ENCODE measurements at regions not wholly inside any gene's neighbourhood (a gene's known extent, or its start where the extent isn't known, plus 50 kb on each side); places are given as distances from the start of the nearest gene placed in this dataset.

DNA sequence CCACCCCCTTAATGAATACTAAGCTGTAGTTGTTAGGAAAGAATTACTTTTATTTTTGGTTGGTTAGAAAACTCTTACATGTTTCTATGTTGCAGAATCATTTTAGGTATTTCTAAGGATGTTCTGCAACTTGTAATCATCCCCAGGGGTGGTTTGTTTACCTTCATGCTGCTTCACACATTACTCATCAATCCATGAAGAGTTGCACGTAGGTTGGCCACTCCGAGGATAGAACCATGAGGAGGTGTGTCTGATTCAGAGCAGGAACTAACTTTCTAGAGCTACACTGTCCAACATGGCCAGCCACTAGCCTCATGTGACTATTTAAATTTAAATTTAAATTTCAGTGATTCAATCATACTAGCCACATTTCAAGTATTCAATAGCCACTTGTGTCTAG lies 127.2 kb upstream of the FRMPD4 start:
- H3K27me3 Mint-ChIP-seq (ENCODE audit: low read depth), result no peaks in the 10 kb centered on the region; the same call in 1 of the 2 replicates

DNA sequence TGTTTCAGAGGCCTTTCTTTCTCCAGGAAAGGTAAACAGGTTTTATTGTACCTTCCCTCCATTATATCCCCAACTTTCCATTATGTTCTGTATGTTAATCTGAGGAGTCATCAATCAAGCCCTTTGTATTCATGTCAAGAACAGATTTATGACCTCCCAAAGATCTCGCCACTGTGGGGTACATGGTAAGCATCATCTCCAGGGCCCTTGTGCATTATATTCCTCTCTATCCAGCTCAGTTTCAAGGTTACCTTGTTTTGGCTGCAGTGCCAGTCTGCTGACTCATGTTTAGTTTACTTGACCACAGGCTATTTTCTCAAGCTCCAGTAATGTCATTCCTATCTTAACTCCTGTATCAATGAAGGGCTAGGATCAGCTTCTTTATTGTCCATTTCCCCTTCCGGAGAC lies 125.1 kb upstream of the FRMPD4 start:
- no peak overlapping the region for H3K4me3 Mint-ChIP-seq
- no peaks in the 10 kb centered on the region for H3K9me3 Mint-ChIP-seq
- ChIA-PET CTCF (no interaction called here), POLR2A (no interaction called here)
- no peaks in the 10 kb centered on the region; the same call in 1 of the 2 replicates for H3K27me3 Mint-ChIP-seq (ENCODE audit: low read depth)
- DNase-seq (ENCODE audit: low spot score), result no peak
- no peak overlapping the region for H3K27ac Mint-ChIP-seq
- H3K4me1 Mint-ChIP-seq, result no peaks in the 10 kb centered on the region
- ATAC-seq, result no peak
- H3K36me3 Mint-ChIP-seq, result no peaks in the 10 kb centered on the region
- TF ChIP-seq ZNF317 (CRISPR knock-in tag; IDR thresholded peaks at IDR 0.05; ENCODE audit: borderline replicate concordance, low read depth), result no peak
- no peak for TF ChIP-seq MYBL2 (CRISPR knock-in tag; IDR thresholded peaks at IDR 0.05)
- TF ChIP-seq TCF7 (CRISPR knock-in tag; IDR thresholded peaks at IDR 0.05; ENCODE audit: low read depth), result no peak
- TF ChIP-seq ATF1 (CRISPR knock-in tag; IDR thresholded peaks at IDR 0.05), result no peak
- TF ChIP-seq NFATC4 (CRISPR knock-in tag; IDR thresholded peaks at IDR 0.05), result no peak
- no peak for TF ChIP-seq ZNF219 (CRISPR knock-in tag; IDR thresholded peaks at IDR 0.05; ENCODE audit: borderline replicate concordance)
- TF ChIP-seq, protein P1, sequence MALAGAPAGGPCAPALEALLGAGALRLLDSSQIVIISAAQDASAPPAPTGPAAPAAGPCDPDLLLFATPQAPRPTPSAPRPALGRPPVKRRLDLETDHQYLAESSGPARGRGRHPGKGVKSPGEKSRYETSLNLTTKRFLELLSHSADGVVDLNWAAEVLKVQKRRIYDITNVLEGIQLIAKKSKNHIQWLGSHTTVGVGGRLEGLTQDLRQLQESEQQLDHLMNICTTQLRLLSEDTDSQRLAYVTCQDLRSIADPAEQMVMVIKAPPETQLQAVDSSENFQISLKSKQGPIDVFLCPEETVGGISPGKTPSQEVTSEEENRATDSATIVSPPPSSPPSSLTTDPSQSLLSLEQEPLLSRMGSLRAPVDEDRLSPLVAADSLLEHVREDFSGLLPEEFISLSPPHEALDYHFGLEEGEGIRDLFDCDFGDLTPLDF (CRISPR knock-in tag; IDR thresholded peaks at IDR 0.05), result no peak
- TF ChIP-seq, protein P2, sequence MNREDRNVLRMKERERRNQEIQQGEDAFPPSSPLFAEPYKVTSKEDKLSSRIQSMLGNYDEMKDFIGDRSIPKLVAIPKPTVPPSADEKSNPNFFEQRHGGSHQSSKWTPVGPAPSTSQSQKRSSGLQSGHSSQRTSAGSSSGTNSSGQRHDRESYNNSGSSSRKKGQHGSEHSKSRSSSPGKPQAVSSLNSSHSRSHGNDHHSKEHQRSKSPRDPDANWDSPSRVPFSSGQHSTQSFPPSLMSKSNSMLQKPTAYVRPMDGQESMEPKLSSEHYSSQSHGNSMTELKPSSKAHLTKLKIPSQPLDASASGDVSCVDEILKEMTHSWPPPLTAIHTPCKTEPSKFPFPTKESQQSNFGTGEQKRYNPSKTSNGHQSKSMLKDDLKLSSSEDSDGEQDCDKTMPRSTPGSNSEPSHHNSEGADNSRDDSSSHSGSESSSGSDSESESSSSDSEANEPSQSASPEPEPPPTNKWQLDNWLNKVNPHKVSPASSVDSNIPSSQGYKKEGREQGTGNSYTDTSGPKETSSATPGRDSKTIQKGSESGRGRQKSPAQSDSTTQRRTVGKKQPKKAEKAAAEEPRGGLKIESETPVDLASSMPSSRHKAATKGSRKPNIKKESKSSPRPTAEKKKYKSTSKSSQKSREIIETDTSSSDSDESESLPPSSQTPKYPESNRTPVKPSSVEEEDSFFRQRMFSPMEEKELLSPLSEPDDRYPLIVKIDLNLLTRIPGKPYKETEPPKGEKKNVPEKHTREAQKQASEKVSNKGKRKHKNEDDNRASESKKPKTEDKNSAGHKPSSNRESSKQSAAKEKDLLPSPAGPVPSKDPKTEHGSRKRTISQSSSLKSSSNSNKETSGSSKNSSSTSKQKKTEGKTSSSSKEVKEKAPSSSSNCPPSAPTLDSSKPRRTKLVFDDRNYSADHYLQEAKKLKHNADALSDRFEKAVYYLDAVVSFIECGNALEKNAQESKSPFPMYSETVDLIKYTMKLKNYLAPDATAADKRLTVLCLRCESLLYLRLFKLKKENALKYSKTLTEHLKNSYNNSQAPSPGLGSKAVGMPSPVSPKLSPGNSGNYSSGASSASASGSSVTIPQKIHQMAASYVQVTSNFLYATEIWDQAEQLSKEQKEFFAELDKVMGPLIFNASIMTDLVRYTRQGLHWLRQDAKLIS (CRISPR knock-in tag; IDR thresholded peaks at IDR 0.05; ENCODE audit: borderline replicate concordance), result no peak

More for the DNA sequence above, 127.2 kb upstream of the FRMPD4 start:
- ChIA-PET POLR2A (no interaction called here), CTCF (no interaction called here)
- DNase-seq (ENCODE audit: low spot score), result no peak
- TF ChIP-seq NFYB (CRISPR knock-in tag; conservative IDR thresholded peaks at IDR 0.05; ENCODE audit: low read depth) (no peak), JAZF1 (CRISPR knock-in tag; IDR thresholded peaks at IDR 0.05) (no peak), ZNF263 (CRISPR knock-in tag; IDR thresholded peaks at IDR 0.05; ENCODE audit: low read depth) (no peak), SP1 (CRISPR knock-in tag; conservative IDR thresholded peaks at IDR 0.05) (no peak)
- TF ChIP-seq, protein P3, sequence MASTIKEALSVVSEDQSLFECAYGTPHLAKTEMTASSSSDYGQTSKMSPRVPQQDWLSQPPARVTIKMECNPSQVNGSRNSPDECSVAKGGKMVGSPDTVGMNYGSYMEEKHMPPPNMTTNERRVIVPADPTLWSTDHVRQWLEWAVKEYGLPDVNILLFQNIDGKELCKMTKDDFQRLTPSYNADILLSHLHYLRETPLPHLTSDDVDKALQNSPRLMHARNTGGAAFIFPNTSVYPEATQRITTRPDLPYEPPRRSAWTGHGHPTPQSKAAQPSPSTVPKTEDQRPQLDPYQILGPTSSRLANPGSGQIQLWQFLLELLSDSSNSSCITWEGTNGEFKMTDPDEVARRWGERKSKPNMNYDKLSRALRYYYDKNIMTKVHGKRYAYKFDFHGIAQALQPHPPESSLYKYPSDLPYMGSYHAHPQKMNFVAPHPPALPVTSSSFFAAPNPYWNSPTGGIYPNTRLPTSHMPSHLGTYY (CRISPR knock-in tag; IDR thresholded peaks at IDR 0.05), result no peak
- TF ChIP-seq, protein P4, sequence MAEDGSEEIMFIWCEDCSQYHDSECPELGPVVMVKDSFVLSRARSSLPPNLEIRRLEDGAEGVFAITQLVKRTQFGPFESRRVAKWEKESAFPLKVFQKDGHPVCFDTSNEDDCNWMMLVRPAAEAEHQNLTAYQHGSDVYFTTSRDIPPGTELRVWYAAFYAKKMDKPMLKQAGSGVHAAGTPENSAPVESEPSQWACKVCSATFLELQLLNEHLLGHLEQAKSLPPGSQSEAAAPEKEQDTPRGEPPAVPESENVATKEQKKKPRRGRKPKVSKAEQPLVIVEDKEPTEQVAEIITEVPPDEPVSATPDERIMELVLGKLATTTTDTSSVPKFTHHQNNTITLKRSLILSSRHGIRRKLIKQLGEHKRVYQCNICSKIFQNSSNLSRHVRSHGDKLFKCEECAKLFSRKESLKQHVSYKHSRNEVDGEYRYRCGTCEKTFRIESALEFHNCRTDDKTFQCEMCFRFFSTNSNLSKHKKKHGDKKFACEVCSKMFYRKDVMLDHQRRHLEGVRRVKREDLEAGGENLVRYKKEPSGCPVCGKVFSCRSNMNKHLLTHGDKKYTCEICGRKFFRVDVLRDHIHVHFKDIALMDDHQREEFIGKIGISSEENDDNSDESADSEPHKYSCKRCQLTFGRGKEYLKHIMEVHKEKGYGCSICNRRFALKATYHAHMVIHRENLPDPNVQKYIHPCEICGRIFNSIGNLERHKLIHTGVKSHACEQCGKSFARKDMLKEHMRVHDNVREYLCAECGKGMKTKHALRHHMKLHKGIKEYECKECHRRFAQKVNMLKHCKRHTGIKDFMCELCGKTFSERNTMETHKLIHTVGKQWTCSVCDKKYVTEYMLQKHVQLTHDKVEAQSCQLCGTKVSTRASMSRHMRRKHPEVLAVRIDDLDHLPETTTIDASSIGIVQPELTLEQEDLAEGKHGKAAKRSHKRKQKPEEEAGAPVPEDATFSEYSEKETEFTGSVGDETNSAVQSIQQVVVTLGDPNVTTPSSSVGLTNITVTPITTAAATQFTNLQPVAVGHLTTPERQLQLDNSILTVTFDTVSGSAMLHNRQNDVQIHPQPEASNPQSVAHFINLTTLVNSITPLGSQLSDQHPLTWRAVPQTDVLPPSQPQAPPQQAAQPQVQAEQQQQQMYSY (CRISPR knock-in tag; IDR thresholded peaks at IDR 0.05), result no peak
- TF ChIP-seq, protein P5, sequence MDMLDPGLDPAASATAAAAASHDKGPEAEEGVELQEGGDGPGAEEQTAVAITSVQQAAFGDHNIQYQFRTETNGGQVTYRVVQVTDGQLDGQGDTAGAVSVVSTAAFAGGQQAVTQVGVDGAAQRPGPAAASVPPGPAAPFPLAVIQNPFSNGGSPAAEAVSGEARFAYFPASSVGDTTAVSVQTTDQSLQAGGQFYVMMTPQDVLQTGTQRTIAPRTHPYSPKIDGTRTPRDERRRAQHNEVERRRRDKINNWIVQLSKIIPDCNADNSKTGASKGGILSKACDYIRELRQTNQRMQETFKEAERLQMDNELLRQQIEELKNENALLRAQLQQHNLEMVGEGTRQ (CRISPR knock-in tag; IDR thresholded peaks at IDR 0.05), result no peak
- TF ChIP-seq, protein P6, sequence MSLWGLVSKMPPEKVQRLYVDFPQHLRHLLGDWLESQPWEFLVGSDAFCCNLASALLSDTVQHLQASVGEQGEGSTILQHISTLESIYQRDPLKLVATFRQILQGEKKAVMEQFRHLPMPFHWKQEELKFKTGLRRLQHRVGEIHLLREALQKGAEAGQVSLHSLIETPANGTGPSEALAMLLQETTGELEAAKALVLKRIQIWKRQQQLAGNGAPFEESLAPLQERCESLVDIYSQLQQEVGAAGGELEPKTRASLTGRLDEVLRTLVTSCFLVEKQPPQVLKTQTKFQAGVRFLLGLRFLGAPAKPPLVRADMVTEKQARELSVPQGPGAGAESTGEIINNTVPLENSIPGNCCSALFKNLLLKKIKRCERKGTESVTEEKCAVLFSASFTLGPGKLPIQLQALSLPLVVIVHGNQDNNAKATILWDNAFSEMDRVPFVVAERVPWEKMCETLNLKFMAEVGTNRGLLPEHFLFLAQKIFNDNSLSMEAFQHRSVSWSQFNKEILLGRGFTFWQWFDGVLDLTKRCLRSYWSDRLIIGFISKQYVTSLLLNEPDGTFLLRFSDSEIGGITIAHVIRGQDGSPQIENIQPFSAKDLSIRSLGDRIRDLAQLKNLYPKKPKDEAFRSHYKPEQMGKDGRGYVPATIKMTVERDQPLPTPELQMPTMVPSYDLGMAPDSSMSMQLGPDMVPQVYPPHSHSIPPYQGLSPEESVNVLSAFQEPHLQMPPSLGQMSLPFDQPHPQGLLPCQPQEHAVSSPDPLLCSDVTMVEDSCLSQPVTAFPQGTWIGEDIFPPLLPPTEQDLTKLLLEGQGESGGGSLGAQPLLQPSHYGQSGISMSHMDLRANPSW (CRISPR knock-in tag; conservative IDR thresholded peaks at IDR 0.05; ENCODE audit: low read depth), result no peak
- TF ChIP-seq, protein P7, sequence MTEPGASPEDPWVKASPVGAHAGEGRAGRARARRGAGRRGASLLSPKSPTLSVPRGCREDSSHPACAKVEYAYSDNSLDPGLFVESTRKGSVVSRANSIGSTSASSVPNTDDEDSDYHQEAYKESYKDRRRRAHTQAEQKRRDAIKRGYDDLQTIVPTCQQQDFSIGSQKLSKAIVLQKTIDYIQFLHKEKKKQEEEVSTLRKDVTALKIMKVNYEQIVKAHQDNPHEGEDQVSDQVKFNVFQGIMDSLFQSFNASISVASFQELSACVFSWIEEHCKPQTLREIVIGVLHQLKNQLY (CRISPR knock-in tag; IDR thresholded peaks at IDR 0.05), result no peak
- TF ChIP-seq, protein P8, sequence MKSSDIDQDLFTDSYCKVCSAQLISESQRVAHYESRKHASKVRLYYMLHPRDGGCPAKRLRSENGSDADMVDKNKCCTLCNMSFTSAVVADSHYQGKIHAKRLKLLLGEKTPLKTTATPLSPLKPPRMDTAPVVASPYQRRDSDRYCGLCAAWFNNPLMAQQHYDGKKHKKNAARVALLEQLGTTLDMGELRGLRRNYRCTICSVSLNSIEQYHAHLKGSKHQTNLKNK (CRISPR knock-in tag; IDR thresholded peaks at IDR 0.05), result no peak
- TF ChIP-seq, protein P9, sequence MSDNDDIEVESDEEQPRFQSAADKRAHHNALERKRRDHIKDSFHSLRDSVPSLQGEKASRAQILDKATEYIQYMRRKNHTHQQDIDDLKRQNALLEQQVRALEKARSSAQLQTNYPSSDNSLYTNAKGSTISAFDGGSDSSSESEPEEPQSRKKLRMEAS (CRISPR knock-in tag; IDR thresholded peaks at IDR 0.05), result no peak
- ATAC-seq, result no peak
- no peaks in the 10 kb centered on the region for H3K36me3 Mint-ChIP-seq
- no peak overlapping the region for H3K4me3 Mint-ChIP-seq
- no peaks in the 10 kb centered on the region for H3K4me1 Mint-ChIP-seq
- H3K27ac Mint-ChIP-seq, result no peak overlapping the region
- no peaks in the 10 kb centered on the region for H3K9me3 Mint-ChIP-seq
